SK-N-SH (cell line): ENCODE measurements at regions not wholly inside any gene's neighbourhood (a gene's known extent, or its start where the extent isn't known, plus 50 kb on each side); places are given as distances from the start of the nearest gene placed in this dataset.
A peak's percentile ranks its signal among the peaks of the same experiment; 100 is the strongest.

ENCODE experiments used
- CTCF ChIP-seq: fragments of 200-600 bp; sonication (generic); IDR thresholded peaks from 2 replicates; pipeline ENCODE4 v1.6.1; 2017; ENCODE audit warnings: antibody characterized with exemption, mild to moderate bottlenecking, moderate library complexity
- EZH2phosphoT487 ChIP-seq: fragments of 200-600 bp; sonication (generic); IDR thresholded peaks from 2 replicates; pipeline ENCODE4 v1.6.1; 2017; ENCODE audit warnings: low read depth, mixed run types, mild to moderate bottlenecking, antibody characterized with exemption, moderate library complexity, borderline replicate concordance

GRCh38 chr6:54737247-54737646, 109.3 kb upstream of the FAM83B start:
- TF ChIP-seq CTCF (peak; percentile 62), EZH2phosphoT487 (no peak)
